ENCODE measurements at regions not wholly inside any gene's neighbourhood (a gene's known extent, or its start where the extent isn't known, plus 50 kb on each side); places are given as distances from the start of the nearest gene placed in this dataset.
"Not testable (repeated sequence)": the region's sequence is repeated elsewhere in the genome, so short reads cannot be mapped to it uniquely, and the experiment has no call there.

GRCh38 chr10:47673128-47673527 lies 90.3 kb downstream of the SYT15B start:
- not testable (repeated sequence) for H3K4me1 Mint-ChIP-seq (ENCODE audit: low read depth); H3K9me3 Mint-ChIP-seq (ENCODE audit: low read depth); H3K27ac Mint-ChIP-seq (ENCODE audit: unreplicated experiment); DNase-seq (ENCODE audit: low spot score); H3K4me3 Mint-ChIP-seq (ENCODE audit: unreplicated experiment); H3K27me3 Mint-ChIP-seq (ENCODE audit: low read depth); H3K36me3 Mint-ChIP-seq (ENCODE audit: low read depth)

- H3K27ac Mint-ChIP-seq (ENCODE audit: unreplicated experiment); H3K27me3 Mint-ChIP-seq (ENCODE audit: low read depth); H3K4me1 Mint-ChIP-seq (ENCODE audit: low read depth); H3K36me3 Mint-ChIP-seq (ENCODE audit: low read depth); H3K4me3 Mint-ChIP-seq (ENCODE audit: unreplicated experiment); DNase-seq (ENCODE audit: low spot score); H3K9me3 Mint-ChIP-seq (ENCODE audit: low read depth): not testable (repeated sequence)
These were observed 92.5 kb downstream of the SYT15B start for GRCh38 chr10:47670857-47671256.

- not testable (repeated sequence) for H3K4me1 Mint-ChIP-seq (ENCODE audit: low read depth); DNase-seq (ENCODE audit: low spot score); H3K9me3 Mint-ChIP-seq (ENCODE audit: low read depth); H3K27ac Mint-ChIP-seq (ENCODE audit: unreplicated experiment); H3K36me3 Mint-ChIP-seq (ENCODE audit: low read depth); H3K27me3 Mint-ChIP-seq (ENCODE audit: low read depth); H3K4me3 Mint-ChIP-seq (ENCODE audit: unreplicated experiment)
These were observed 101.3 kb downstream of the SYT15B start for GRCh38 chr10:47661955-47662577.

- not testable (repeated sequence) for H3K36me3 Mint-ChIP-seq (ENCODE audit: low read depth); DNase-seq (ENCODE audit: low spot score); H3K4me3 Mint-ChIP-seq (ENCODE audit: unreplicated experiment); H3K4me1 Mint-ChIP-seq (ENCODE audit: low read depth); H3K27ac Mint-ChIP-seq (ENCODE audit: unreplicated experiment); H3K9me3 Mint-ChIP-seq (ENCODE audit: low read depth); H3K27me3 Mint-ChIP-seq (ENCODE audit: low read depth)
These were observed 106.7 kb downstream of the SYT15B start for GRCh38 chr10:47656732-47657131.

GRCh38 chr10:47654161-47654560 lies 109.2 kb downstream of the SYT15B start:
- DNase-seq (ENCODE audit: low spot score); H3K9me3 Mint-ChIP-seq (ENCODE audit: low read depth); H3K27ac Mint-ChIP-seq (ENCODE audit: unreplicated experiment); H3K4me1 Mint-ChIP-seq (ENCODE audit: low read depth); H3K27me3 Mint-ChIP-seq (ENCODE audit: low read depth); H3K4me3 Mint-ChIP-seq (ENCODE audit: unreplicated experiment); H3K36me3 Mint-ChIP-seq (ENCODE audit: low read depth): not testable (repeated sequence)

- not testable (repeated sequence) for H3K36me3 Mint-ChIP-seq (ENCODE audit: low read depth); H3K4me3 Mint-ChIP-seq (ENCODE audit: unreplicated experiment); H3K27me3 Mint-ChIP-seq (ENCODE audit: low read depth); H3K27ac Mint-ChIP-seq (ENCODE audit: unreplicated experiment); H3K4me1 Mint-ChIP-seq (ENCODE audit: low read depth); DNase-seq (ENCODE audit: low spot score); H3K9me3 Mint-ChIP-seq (ENCODE audit: low read depth)
These were observed 114.8 kb downstream of the SYT15B start for GRCh38 chr10:47648594-47648993.

- not testable (repeated sequence) for DNase-seq (ENCODE audit: low spot score); H3K36me3 Mint-ChIP-seq (ENCODE audit: low read depth); H3K4me1 Mint-ChIP-seq (ENCODE audit: low read depth); H3K27me3 Mint-ChIP-seq (ENCODE audit: low read depth); H3K9me3 Mint-ChIP-seq (ENCODE audit: low read depth); H3K27ac Mint-ChIP-seq (ENCODE audit: unreplicated experiment); H3K4me3 Mint-ChIP-seq (ENCODE audit: unreplicated experiment)
These were observed 115.8 kb downstream of the SYT15B start for GRCh38 chr10:47647523-47648101.

GRCh38 chr10:47646686-47647273 lies 116.6 kb downstream of the SYT15B start:
- not testable (repeated sequence) for H3K4me3 Mint-ChIP-seq (ENCODE audit: unreplicated experiment); DNase-seq (ENCODE audit: low spot score); H3K9me3 Mint-ChIP-seq (ENCODE audit: low read depth); H3K27me3 Mint-ChIP-seq (ENCODE audit: low read depth); H3K36me3 Mint-ChIP-seq (ENCODE audit: low read depth); H3K27ac Mint-ChIP-seq (ENCODE audit: unreplicated experiment); H3K4me1 Mint-ChIP-seq (ENCODE audit: low read depth)
- TF ChIP-seq CTCF (IDR thresholded peaks at IDR 0.05), result peak; percentile 78

GRCh38 chr10:47626975-47627374 lies 103.5 kb upstream of the AGAP9 start:
- H3K36me3 Mint-ChIP-seq (ENCODE audit: low read depth); H3K9me3 Mint-ChIP-seq (ENCODE audit: low read depth); H3K4me1 Mint-ChIP-seq (ENCODE audit: low read depth): not testable (repeated sequence)

GRCh38 chr10:47622719-47623118 lies 99.3 kb upstream of the AGAP9 start:
- H3K4me1 Mint-ChIP-seq (ENCODE audit: low read depth); H3K4me3 Mint-ChIP-seq (ENCODE audit: unreplicated experiment); DNase-seq (ENCODE audit: low spot score); H3K36me3 Mint-ChIP-seq (ENCODE audit: low read depth); H3K27ac Mint-ChIP-seq (ENCODE audit: unreplicated experiment); H3K27me3 Mint-ChIP-seq (ENCODE audit: low read depth); H3K9me3 Mint-ChIP-seq (ENCODE audit: low read depth): not testable (repeated sequence)

More at GRCh38 chr10:47626975-47627374, 103.5 kb upstream of the AGAP9 start:
- H3K27ac Mint-ChIP-seq (ENCODE audit: unreplicated experiment); H3K4me3 Mint-ChIP-seq (ENCODE audit: unreplicated experiment); DNase-seq (ENCODE audit: low spot score); H3K27me3 Mint-ChIP-seq (ENCODE audit: low read depth): not testable (repeated sequence)
